Tibial nerve (tissue), 4 donors: ENCODE measurements at regions not wholly inside any gene's neighbourhood (a gene's known extent, or its start where the extent isn't known, plus 50 kb on each side); places are given as distances from the start of the nearest gene placed in this dataset.
"Not testable (repeated sequence)": the region's sequence is repeated elsewhere in the genome, so short reads cannot be mapped to it uniquely, and the experiment has no call there.

Source experiments
- DNase-seq, 2 donors: peaks; one replicate each; pipeline ENCODE4 v3.0.0-alpha.2; 2019; ENCODE audit warnings: low spot score in 2 of 2
- H3K27ac ChIP-seq, 4 donors: fragments of 200-600 bp; sonication (generic) in 3 of 4; one replicate each; pipeline ENCODE4 v1.5.1; 2017 to 2019; ENCODE audit warnings: mild to moderate bottlenecking in 1 of 4
- H3K27me3 ChIP-seq, 2 donors: fragments of 200-600 bp; sonication (generic) in 1 of 2; one replicate each; pipeline versions ENCODE4 v1.5.1 to v1.6.0; 2017 to 2019
- H3K36me3 ChIP-seq, 3 donors: fragments of 200-600 bp; sonication (generic); one replicate each; pipeline ENCODE4 v1.5.1; 2018 to 2019
- H3K4me1 ChIP-seq, 4 donors: fragments of 200-600 bp; sonication (generic) in 3 of 4; one replicate each; pipeline ENCODE4 v1.5.1; 2017 to 2019
- H3K4me3 ChIP-seq, 4 donors: fragments of 200-600 bp; sonication (generic) in 3 of 4; one replicate each; pipeline ENCODE4 v1.5.1; 2017 to 2019; ENCODE audit warnings: mild to moderate bottlenecking in 1 of 4, moderate library complexity in 1 of 4
- H3K9me3 ChIP-seq, 4 donors: fragments of 200-600 bp; sonication (generic) in 3 of 4; one replicate each; pipeline ENCODE4 v1.5.1; 2017 to 2019
- EP300 ChIP-seq, 2 donors: sonication (generic); formaldehyde crosslinking; IDR thresholded peaks; one replicate each; pipeline ENCODE4 v1.6.1; 2017; ENCODE audit warnings: antibody characterized with exemption in 2 of 2, mild to moderate bottlenecking in 1 of 2
- POLR2A ChIP-seq, 2 donors: fragments of 450-650 bp; IDR thresholded peaks; one replicate each; pipeline ENCODE4 v1.6.1; 2017; ENCODE audit warnings: antibody characterized with exemption in 2 of 2, mild to moderate bottlenecking in 2 of 2, moderate library complexity in 2 of 2
- WGBS, 2 donors: methylation state at CpG; one replicate each; pipeline ENCODE4 v1.1.5; 2018; 5-methylcytosine and 5-hydroxymethylcytosine counted together
- TF ChIP-seq, protein P1 (sequence below), 5 experiments: fragments of 200-600 bp in 3 of 5; fragments of 450-650 bp in 2 of 5; sonication (generic) in 3 of 5; IDR thresholded peaks; one replicate each; pipeline ENCODE4 v1.5.1; 2016 to 2019; ENCODE audit warnings: antibody characterized with exemption in 5 of 5, mild to moderate bottlenecking in 3 of 5, moderate library complexity in 2 of 5

DNA sequence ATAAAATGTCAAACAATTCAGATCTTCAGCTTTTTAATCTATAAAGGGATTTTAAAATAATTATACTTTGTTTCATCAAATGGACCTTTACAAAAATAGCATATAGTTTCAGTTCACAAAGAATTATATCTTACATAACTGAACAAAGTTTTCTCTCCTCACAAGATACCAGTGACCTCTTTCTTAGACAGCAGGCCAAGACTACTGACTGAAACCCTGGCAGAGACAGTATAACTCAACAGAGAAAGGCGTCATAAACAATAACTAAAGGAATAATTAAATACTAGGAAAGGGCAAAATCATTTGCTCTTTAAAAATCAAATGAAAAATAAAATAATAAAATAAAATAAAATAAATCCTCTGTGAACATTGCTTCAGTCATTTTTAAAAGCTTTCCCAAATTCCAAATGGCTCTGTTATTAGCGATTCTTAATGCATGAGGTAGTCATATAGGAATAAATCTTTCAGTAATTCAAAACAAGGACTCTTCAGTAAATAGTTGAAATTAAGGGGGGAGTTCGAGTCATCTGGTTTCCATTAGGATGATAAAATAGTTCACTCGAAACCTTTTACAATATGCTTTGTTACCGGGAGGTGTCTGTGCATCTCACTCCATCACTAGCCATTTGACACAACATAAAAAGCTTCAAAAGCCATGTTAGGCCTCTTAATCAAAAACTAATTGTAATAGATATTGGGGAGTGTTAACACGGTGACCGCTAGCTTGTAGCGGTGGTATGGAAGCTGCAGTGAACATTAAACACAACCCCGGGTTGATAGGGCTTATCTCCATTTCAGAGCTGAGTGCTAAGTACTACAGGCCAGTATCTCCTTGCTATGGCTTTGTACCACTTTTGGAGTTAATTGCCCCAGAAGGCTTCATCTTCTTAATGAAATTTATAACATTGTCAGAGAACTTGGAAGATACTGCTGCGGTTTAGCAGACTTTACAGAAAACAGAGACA, 142.9 kb upstream of the NR2F2 start:
- peaks cover 0 to 9% (median 0%) of the 10 kb centered on the region in 3 donors for H3K36me3 ChIP-seq
- H3K27ac ChIP-seq = no peak overlapping the region
- peaks cover 0 to 25% (median 0%) of the 10 kb centered on the region in 4 donors for H3K4me1 ChIP-seq
- H3K9me3 ChIP-seq = no peaks in the 10 kb centered on the region
- H3K4me3 ChIP-seq = no peak overlapping the region
- 64 to 67% methylated on average over 10 of the region's 10 CpGs for WGBS, 2 donors
- DNase-seq = no peak
- no peak for TF ChIP-seq POLR2A (IDR thresholded peaks at IDR 0.05)
- H3K27me3 ChIP-seq = no peaks in the 10 kb centered on the region

DNA sequence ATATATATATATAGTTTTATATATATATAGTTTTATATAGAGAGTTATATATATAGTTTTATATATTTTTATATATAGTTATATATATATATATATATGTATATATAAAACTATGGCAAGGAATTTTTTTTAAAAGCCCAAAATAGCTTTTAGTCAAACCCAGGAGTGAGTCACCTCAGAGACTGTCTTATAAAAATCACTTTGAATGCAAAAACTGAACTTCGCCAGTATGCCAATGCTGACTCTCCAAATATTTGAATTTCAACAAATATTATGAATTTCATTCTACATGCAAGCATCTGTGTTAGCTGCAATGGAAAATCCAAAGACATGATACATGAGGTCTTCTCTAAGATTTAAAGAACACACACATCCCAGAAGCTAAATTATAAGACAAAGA, 132.8 kb upstream of the NR2F2 start:
- DNase-seq = no peak
- TF ChIP-seq, protein P1, sequence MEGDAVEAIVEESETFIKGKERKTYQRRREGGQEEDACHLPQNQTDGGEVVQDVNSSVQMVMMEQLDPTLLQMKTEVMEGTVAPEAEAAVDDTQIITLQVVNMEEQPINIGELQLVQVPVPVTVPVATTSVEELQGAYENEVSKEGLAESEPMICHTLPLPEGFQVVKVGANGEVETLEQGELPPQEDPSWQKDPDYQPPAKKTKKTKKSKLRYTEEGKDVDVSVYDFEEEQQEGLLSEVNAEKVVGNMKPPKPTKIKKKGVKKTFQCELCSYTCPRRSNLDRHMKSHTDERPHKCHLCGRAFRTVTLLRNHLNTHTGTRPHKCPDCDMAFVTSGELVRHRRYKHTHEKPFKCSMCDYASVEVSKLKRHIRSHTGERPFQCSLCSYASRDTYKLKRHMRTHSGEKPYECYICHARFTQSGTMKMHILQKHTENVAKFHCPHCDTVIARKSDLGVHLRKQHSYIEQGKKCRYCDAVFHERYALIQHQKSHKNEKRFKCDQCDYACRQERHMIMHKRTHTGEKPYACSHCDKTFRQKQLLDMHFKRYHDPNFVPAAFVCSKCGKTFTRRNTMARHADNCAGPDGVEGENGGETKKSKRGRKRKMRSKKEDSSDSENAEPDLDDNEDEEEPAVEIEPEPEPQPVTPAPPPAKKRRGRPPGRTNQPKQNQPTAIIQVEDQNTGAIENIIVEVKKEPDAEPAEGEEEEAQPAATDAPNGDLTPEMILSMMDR (IDR thresholded peaks at IDR 0.05) = no peak
- TF ChIP-seq EP300 (IDR thresholded peaks at IDR 0.05) = no peak
- TF ChIP-seq POLR2A (IDR thresholded peaks at IDR 0.05) = no peak
- peaks cover 0 to 17% (median 0%) of the 10 kb centered on the region in 3 donors for H3K36me3 ChIP-seq
- no peaks in the 10 kb centered on the region for H3K27me3 ChIP-seq
- no peak overlapping the region for H3K4me3 ChIP-seq
- H3K9me3 ChIP-seq = no peaks in the 10 kb centered on the region
- H3K27ac ChIP-seq = no peak overlapping the region
- H3K4me1 ChIP-seq = no peaks in the 10 kb centered on the region
- WGBS, 2 donors = 98 to 100% methylated on average over 1 of the region's 1 CpG

DNA sequence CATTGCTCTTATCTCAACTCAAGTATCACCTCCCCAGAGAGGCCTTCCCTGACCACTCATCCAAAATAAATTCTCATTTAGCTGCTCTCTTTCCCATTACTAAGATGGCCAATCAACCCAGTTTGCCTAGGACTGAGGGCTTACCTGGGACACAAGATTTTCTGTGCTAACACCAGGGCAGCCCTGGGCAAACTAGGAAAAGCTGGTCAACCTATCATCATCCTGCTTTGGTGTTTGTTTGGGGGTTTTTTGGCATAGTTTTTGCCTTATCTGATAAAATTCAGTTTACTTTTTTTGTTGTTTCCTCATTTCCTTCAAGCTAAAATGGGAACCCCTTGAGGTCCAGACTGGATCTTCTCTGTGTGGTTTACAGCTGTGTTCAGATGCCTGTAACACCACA, 131.4 kb upstream of the NR2F2 start:
- DNase-seq = no peak
- TF ChIP-seq, protein P1 (IDR thresholded peaks at IDR 0.05) = no peak
- TF ChIP-seq EP300 (IDR thresholded peaks at IDR 0.05) = no peak
- no peak for TF ChIP-seq POLR2A (IDR thresholded peaks at IDR 0.05)
- H3K4me1 ChIP-seq = no peaks in the 10 kb centered on the region

GRCh38 chr15:96200357-96200967, 130.0 kb upstream of the NR2F2 start:
- peaks cover 0 to 17% (median 0%) of the 10 kb centered on the region in 3 donors for H3K36me3 ChIP-seq
- DNase-seq = no peak
- no peak overlapping the region for H3K4me3 ChIP-seq
- no peaks in the 10 kb centered on the region for H3K27me3 ChIP-seq
- H3K4me1 ChIP-seq = no peaks in the 10 kb centered on the region
- H3K27ac ChIP-seq = no peak overlapping the region
- peaks cover 0 to 5% (median 0%) of the 10 kb centered on the region in 4 donors for H3K9me3 ChIP-seq
- 89 to 92% methylated on average over 9 of the region's 9 CpGs for WGBS, 2 donors
- no peak for TF ChIP-seq POLR2A (IDR thresholded peaks at IDR 0.05)
- TF ChIP-seq, protein P1 (IDR thresholded peaks at IDR 0.05) = no peak
- TF ChIP-seq EP300 (IDR thresholded peaks at IDR 0.05) = no peak

More for the DNA sequence above, 131.4 kb upstream of the NR2F2 start:
- no peak overlapping the region for H3K4me3 ChIP-seq
- peaks cover 0 to 17% (median 0%) of the 10 kb centered on the region in 3 donors for H3K36me3 ChIP-seq
- H3K9me3 ChIP-seq = no peaks in the 10 kb centered on the region
- H3K27ac ChIP-seq = no peak overlapping the region
- H3K27me3 ChIP-seq = no peaks in the 10 kb centered on the region

DNA sequence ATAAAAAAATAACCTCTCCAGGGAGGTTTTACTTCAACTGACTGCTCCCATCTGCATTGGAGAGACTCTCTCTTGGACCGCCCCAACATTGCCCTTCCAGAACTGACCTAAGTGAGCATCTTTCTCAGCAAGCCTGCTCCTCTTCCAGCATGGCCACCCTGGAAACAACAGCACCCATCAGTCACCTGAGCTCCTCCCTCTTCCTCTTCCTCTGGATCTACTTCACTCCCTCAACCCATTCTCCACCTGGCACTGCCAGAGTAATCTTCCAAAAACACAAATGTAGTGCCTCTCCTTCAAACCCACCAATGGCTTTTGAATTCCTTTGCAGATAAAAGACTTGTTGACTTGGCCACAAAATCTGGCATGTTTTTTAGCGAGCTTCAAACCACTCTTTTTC, 128.8 kb upstream of the NR2F2 start:
- 89 to 100% methylated on average over 2 of the region's 2 CpGs for WGBS, 2 donors
- TF ChIP-seq EP300 (IDR thresholded peaks at IDR 0.05) = no peak
- TF ChIP-seq POLR2A (IDR thresholded peaks at IDR 0.05) = no peak
- TF ChIP-seq, protein P1 (IDR thresholded peaks at IDR 0.05) = no peak
- Histone ChIP-seq H3K36me3 (peaks cover 0 to 20% (median 0%) of the 10 kb centered on the region in 3 donors), H3K27ac (no peak overlapping the region), H3K27me3 (no peaks in the 10 kb centered on the region), H3K4me1 (no peaks in the 10 kb centered on the region), H3K4me3 (no peak overlapping the region), H3K9me3 (peaks cover 0 to 7% (median 0%) of the 10 kb centered on the region in 4 donors)
- DNase-seq = no peak

- not testable (repeated sequence) for H3K27ac ChIP-seq, H3K4me3 ChIP-seq, H3K27me3 ChIP-seq, DNase-seq, H3K4me1 ChIP-seq, H3K9me3 ChIP-seq
- WGBS, 2 donors = 100% methylated on average over 1 of the region's 1 CpG
- peaks cover 0 to 19% (median 0%) of the 10 kb centered on the region in 3 donors for H3K36me3 ChIP-seq
Measured at GRCh38 chr15:96205588-96205987, 124.9 kb upstream of the NR2F2 start.
